ENCODE measurements at regions not wholly inside any gene's neighbourhood (a gene's known extent, or its start where the extent isn't known, plus 50 kb on each side); places are given as distances from the start of the nearest gene placed in this dataset.

DNA sequence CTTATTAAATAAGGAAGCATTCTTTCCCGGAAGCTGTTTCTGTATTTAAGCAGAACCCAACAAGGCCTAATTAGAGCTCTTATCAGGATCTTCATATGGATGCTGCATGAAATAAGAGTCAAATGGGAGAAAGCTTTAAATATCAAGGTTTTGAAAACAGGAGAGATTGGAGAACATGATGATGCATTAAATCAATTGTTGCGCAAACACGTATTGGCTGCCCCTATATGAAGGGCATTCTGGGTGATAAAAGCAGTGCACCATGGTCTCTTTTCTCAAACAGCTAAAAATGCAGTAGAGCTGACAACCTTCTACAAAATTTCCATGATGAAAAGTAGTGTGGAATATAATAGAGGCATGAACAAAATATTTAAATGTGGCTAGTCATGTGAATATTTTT is 98.9 kb downstream of the TBXT start:
- DNase-seq = no peak
- no peaks in the 10 kb centered on the region for H3K4me1 ChIP-seq (ENCODE audit: control insufficient read depth in 2 of 2, insufficient read depth in 2 of 2, low read length in 2 of 2)
- WGBS (ENCODE audit: insufficient coverage) = 67% methylated on average over 2 of the region's 3 CpGs
- peaks cover 0 to 17% (median 7%) of the 10 kb centered on the region in 3 donors for H3K9me3 ChIP-seq (ENCODE audit: control extremely low read depth in 1 of 3, control insufficient read depth in 2 of 3, insufficient read depth in 1 of 3, low read length in 2 of 3)
- no peaks in the 10 kb centered on the region for H3K79me2 ChIP-seq (ENCODE audit: control insufficient read depth, insufficient read depth, low read length)
- POLR2A ChIA-PET = no interaction called here
- no peak overlapping the region for H3K4me3 ChIP-seq (ENCODE audit: control extremely low read depth in 1 of 5, extremely low read depth in 1 of 5, insufficient read depth in 1 of 5, low read depth in 2 of 5, low read length in 4 of 5)
- no peaks in the 10 kb centered on the region for H3K27me3 ChIP-seq (replicated peaks in 1 of 4; ENCODE audit: control extremely low read depth in 1 of 4, control insufficient read depth in 3 of 4, insufficient read depth in 4 of 4, low read length in 3 of 4)
- Mint-ChIP-seq H3K4me1 (no peaks in the 10 kb centered on the region), H3K27me3 (peaks cover 3% of the 10 kb centered on the region), H3K9me3 (ENCODE audit: insufficient read depth) (peaks cover 9% of the 10 kb centered on the region), H3K4me3 (no peak overlapping the region), H3K27ac (no peak overlapping the region)
- TF ChIP-seq EZH2 (IDR thresholded peaks at IDR 0.05; ENCODE audit: borderline replicate concordance, insufficient read depth, low read depth, low read length, poor library complexity, severe bottlenecking) = no peak
- TF ChIP-seq, protein P1, sequence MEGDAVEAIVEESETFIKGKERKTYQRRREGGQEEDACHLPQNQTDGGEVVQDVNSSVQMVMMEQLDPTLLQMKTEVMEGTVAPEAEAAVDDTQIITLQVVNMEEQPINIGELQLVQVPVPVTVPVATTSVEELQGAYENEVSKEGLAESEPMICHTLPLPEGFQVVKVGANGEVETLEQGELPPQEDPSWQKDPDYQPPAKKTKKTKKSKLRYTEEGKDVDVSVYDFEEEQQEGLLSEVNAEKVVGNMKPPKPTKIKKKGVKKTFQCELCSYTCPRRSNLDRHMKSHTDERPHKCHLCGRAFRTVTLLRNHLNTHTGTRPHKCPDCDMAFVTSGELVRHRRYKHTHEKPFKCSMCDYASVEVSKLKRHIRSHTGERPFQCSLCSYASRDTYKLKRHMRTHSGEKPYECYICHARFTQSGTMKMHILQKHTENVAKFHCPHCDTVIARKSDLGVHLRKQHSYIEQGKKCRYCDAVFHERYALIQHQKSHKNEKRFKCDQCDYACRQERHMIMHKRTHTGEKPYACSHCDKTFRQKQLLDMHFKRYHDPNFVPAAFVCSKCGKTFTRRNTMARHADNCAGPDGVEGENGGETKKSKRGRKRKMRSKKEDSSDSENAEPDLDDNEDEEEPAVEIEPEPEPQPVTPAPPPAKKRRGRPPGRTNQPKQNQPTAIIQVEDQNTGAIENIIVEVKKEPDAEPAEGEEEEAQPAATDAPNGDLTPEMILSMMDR (IDR thresholded peaks at IDR 0.05) = no peak
- CTCF ChIA-PET = interaction anchor here (1.0 kb wide), 1 partner anchor 28 kb away, joined by 3 read pairs; no protein-coding TSS in a partner anchor
- H4K20me1 ChIP-seq (ENCODE audit: control insufficient read depth, insufficient read depth, low read length, poor library complexity, severe bottlenecking) = no peaks in the 10 kb centered on the region
- no peak overlapping the region for H3K27ac ChIP-seq (ENCODE audit: low read length in 2 of 2)
- no peak overlapping the region for H2AFZ ChIP-seq (ENCODE audit: insufficient read depth, low read depth, low read length, poor library complexity, severe bottlenecking)
- H3K9ac ChIP-seq (ENCODE audit: low read length) = no peak overlapping the region
- H3K4me2 ChIP-seq (replicated peaks; ENCODE audit: low read depth, low read length, poor library complexity, severe bottlenecking) = no peak overlapping the region
- intact Hi-C loops (cut with micrococcal nuclease) = no loop called here
- ATAC-seq (ENCODE audit: low read depth) = no peak
- H3K36me3 ChIP-seq (replicated peaks in 1 of 2; ENCODE audit: control extremely low read depth in 1 of 2, control insufficient read depth in 1 of 2, extremely low read depth in 1 of 2, insufficient read depth in 2 of 2, low read length in 1 of 2) = no peaks in the 10 kb centered on the region

DNA sequence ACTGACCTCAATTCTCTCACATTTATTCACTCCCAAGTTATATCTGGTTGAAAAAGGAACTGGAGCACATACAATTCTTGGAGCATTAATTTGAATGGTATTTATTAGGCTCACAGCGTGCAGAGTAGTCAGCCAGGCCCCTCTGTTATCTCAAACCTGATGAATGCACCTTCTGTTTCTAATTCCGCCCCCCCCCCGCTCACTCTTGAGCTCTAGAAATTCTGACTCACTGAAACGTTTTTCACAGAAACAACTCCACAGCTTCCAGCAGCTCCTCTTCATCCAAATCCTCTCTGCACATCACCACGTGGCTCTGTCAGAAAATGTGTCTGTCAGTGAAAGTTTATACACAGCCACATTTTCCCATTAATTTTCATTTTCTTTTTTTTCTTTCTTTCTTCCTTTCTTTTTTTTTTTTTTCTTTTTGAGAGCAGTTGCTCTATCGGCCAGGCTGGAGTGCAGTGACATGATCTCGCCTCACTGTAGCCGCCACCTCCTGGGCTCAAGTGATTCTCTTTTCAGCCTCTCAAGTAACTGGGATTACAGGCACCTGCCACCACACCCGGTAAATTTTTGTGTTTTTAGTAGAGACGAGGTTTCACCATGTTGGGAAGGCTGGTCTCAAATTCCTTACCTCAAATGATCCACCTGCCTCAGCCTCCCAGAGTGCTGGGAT is 109.4 kb downstream of the TBXT start:
- Mint-ChIP-seq H3K27ac (no peak overlapping the region), H3K4me3 (no peak overlapping the region), H3K9me3 (ENCODE audit: insufficient read depth) (peaks cover 4% of the 10 kb centered on the region), H3K27me3 (peaks cover 3% of the 10 kb centered on the region), H3K4me1 (no peaks in the 10 kb centered on the region)
- intact Hi-C loops (cut with micrococcal nuclease) = no loop called here
- TF ChIP-seq EZH2 (IDR thresholded peaks at IDR 0.05; ENCODE audit: borderline replicate concordance, insufficient read depth, low read depth, low read length, poor library complexity, severe bottlenecking) = no peak
- TF ChIP-seq, protein P1 (IDR thresholded peaks at IDR 0.05) = no peak
- Histone ChIP-seq H3K36me3 (replicated peaks in 1 of 2; ENCODE audit: control extremely low read depth in 1 of 2, control insufficient read depth in 1 of 2, extremely low read depth in 1 of 2, insufficient read depth in 2 of 2, low read length in 1 of 2) (no peaks in the 10 kb centered on the region), H3K27ac (ENCODE audit: low read length in 2 of 2) (no peak overlapping the region), H4K20me1 (ENCODE audit: control insufficient read depth, insufficient read depth, low read length, poor library complexity, severe bottlenecking) (no peaks in the 10 kb centered on the region), H3K4me2 (replicated peaks; ENCODE audit: low read depth, low read length, poor library complexity, severe bottlenecking) (no peak overlapping the region), H3K9me3 (ENCODE audit: control extremely low read depth in 1 of 3, control insufficient read depth in 2 of 3, insufficient read depth in 1 of 3, low read length in 2 of 3) (peaks cover 0 to 10% (median 6%) of the 10 kb centered on the region in 3 donors), H3K4me1 (ENCODE audit: control insufficient read depth in 2 of 2, insufficient read depth in 2 of 2, low read length in 2 of 2) (no peaks in the 10 kb centered on the region), H2AFZ (ENCODE audit: insufficient read depth, low read depth, low read length, poor library complexity, severe bottlenecking) (no peak overlapping the region), H3K4me3 (ENCODE audit: control extremely low read depth in 1 of 5, extremely low read depth in 1 of 5, insufficient read depth in 1 of 5, low read depth in 2 of 5, low read length in 4 of 5) (no peak overlapping the region), H3K9ac (ENCODE audit: low read length) (no peak overlapping the region), H3K79me2 (ENCODE audit: control insufficient read depth, insufficient read depth, low read length) (no peaks in the 10 kb centered on the region), H3K27me3 (replicated peaks in 1 of 4; ENCODE audit: control extremely low read depth in 1 of 4, control insufficient read depth in 3 of 4, insufficient read depth in 4 of 4, low read length in 3 of 4) (no peaks in the 10 kb centered on the region)
- DNase-seq = no peak
- ChIA-PET POLR2A (no interaction called here), CTCF (no interaction called here)
- 76% methylated on average over 4 of the region's 10 CpGs for WGBS (ENCODE audit: insufficient coverage)
- ATAC-seq (ENCODE audit: low read depth) = no peak

All from B cell (primary cell).